Endothelial cell of umbilical vein (primary cell): ENCODE measurements at regions not wholly inside any gene's neighbourhood (a gene's known extent, or its start where the extent isn't known, plus 50 kb on each side); places are given as distances from the start of the nearest gene placed in this dataset.

Experiments used
- EZH2 ChIP-seq: IDR thresholded peaks from 2 replicates; pipeline ENCODE4 v1.6.1; 2012; ENCODE audit warnings: borderline replicate concordance, low read depth, mild to moderate bottlenecking, moderate library complexity, low read length, inconsistent platforms; ENCODE audit not compliant: severe bottlenecking
- POLR2A ChIP-seq: IDR thresholded peaks from 2 replicates; pipeline ENCODE4 v1.6.1; 2012; ENCODE audit warnings: low read depth, mild to moderate bottlenecking, control low read depth, low read length
- TF ChIP-seq, protein P1 (sequence below), 2 donors: IDR thresholded peaks; 1 replicate in 1 of 2; 2 replicates in 1 of 2; pipeline ENCODE4 v1.5.1; 2011; ENCODE audit warnings: low read length in 2 of 2, mild to moderate bottlenecking in 2 of 2, moderate library complexity in 2 of 2, control low read depth in 1 of 2, inconsistent platforms in 1 of 2, low read depth in 1 of 2; ENCODE audit not compliant: insufficient read depth in 1 of 2; ENCODE audit errors: extremely low read depth in 1 of 2
- TF ChIP-seq, protein P2 (sequence below): IDR thresholded peaks from 2 replicates; pipeline ENCODE4 v1.6.1; 2011; ENCODE audit not compliant: insufficient read depth, insufficient read length

DNA sequence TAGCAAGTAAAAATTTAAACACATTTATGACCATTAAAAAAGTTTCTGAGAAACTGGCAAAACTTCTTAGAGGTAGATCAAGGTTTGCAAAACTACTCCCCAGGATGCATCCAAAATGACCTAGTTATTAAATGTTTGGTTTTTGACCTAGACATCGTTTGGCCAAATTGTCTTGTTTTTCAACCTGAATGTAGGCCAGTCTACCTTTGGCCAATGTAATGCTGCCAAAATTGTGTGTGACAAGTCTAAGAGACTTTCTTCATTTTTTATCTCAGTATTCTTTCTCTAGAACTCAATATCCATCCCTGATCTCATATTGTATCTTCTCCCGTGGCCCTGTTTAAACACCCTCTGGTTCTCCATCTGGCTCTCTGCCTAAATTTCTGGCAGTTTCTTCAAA is 202.0 kb downstream of the CXCL12 start:
- TF ChIP-seq, protein P1, sequence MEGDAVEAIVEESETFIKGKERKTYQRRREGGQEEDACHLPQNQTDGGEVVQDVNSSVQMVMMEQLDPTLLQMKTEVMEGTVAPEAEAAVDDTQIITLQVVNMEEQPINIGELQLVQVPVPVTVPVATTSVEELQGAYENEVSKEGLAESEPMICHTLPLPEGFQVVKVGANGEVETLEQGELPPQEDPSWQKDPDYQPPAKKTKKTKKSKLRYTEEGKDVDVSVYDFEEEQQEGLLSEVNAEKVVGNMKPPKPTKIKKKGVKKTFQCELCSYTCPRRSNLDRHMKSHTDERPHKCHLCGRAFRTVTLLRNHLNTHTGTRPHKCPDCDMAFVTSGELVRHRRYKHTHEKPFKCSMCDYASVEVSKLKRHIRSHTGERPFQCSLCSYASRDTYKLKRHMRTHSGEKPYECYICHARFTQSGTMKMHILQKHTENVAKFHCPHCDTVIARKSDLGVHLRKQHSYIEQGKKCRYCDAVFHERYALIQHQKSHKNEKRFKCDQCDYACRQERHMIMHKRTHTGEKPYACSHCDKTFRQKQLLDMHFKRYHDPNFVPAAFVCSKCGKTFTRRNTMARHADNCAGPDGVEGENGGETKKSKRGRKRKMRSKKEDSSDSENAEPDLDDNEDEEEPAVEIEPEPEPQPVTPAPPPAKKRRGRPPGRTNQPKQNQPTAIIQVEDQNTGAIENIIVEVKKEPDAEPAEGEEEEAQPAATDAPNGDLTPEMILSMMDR (IDR thresholded peaks at IDR 0.05; ENCODE audit: extremely low read depth in 1 of 2, insufficient read depth in 1 of 2, low read depth in 1 of 2, low read length in 2 of 2), result no peak
- TF ChIP-seq POLR2A (no peak), EZH2 (no peak)
- TF ChIP-seq, protein P2, sequence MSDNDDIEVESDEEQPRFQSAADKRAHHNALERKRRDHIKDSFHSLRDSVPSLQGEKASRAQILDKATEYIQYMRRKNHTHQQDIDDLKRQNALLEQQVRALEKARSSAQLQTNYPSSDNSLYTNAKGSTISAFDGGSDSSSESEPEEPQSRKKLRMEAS, result no peak
